GM12878 (cell line): ENCODE measurements at regions not wholly inside any gene's neighbourhood (a gene's known extent, or its start where the extent isn't known, plus 50 kb on each side); places are given as distances from the start of the nearest gene placed in this dataset.

Experiments
- ATAC-seq: fragments of 200-7000 bp; cut with Tn5 transposase; 3 replicates; pipeline ENCODE4 v1.9.1; 2020; ENCODE audit warnings: mild to moderate bottlenecking, moderate library complexity
- BruUV-seq: library from RNA; stranded (reverse); fragments of 400-500 nt; replicated peaks from 2 replicates; lab custom pipeline; 2021; lab: Mats Ljungman, UMichigan
- CTCF ChIA-PET: fragments of 300-600 bp; sonication (Branson Sonifier 250); formaldehyde crosslinking; extraction: SDS; loops from one replicate; lab custom pipeline; 2021; ENCODE audit warnings: inconsistent platforms; lab: Yijun Ruan, JAX
- POLR2A ChIA-PET: fragments of 350-600 bp; formaldehyde crosslinking; extraction: SDS; loops from one replicate; lab custom pipeline; 2021; ENCODE audit warnings: inconsistent platforms; lab: Charles Lee
- RAD21 ChIA-PET: fragments of 300-600 bp; sonication (Branson Sonifier 250); formaldehyde crosslinking; loops from one replicate; lab custom pipeline; 2023; ENCODE audit warnings: antibody characterized with exemption; ENCODE audit not compliant: unreplicated experiment; lab: Charles Lee
- SMC1A ChIA-PET: fragments of 300-600 bp; sonication (Branson Sonifier 250); formaldehyde crosslinking; loops from one replicate; lab custom pipeline; 2023; ENCODE audit not compliant: unreplicated experiment, uncharacterized antibody; lab: Charles Lee
- DNase-seq: peaks from one replicate; pipeline ENCODE4 v3.0.0-alpha.2; 2011; ENCODE audit warnings: low read depth, low spot score
- FAIRE-seq: peaks from 3 replicates; lab custom pipeline; 2011; peaks lifted over from hg19 to GRCh38; lab: Jason Lieb, UNC
- H2AFZ ChIP-seq: 2 replicates; pipeline ENCODE4 v1.6.0; 2011; ENCODE audit warnings: low read depth, low read length, control low read depth; ENCODE audit not compliant: control insufficient read depth
- H3K27ac ChIP-seq: 2 replicates; pipeline ENCODE4 v1.5.1; 2011; ENCODE audit warnings: control low read depth; ENCODE audit not compliant: control insufficient read depth, insufficient read depth
- H3K27me3 ChIP-seq, 2 experiments: replicated peaks in 1 of 2; 2 replicates each; pipeline versions ENCODE4 v1.6.0 to v1.6.1; 2011; ENCODE audit warnings: low read length in 1 of 2; ENCODE audit not compliant: control insufficient read depth in 2 of 2, insufficient read depth in 2 of 2
- H3K36me3 ChIP-seq, 2 experiments: 2 replicates each; pipeline ENCODE4 v1.5.1; 2011; ENCODE audit warnings: low read length in 1 of 2; ENCODE audit not compliant: control insufficient read depth in 2 of 2, insufficient read depth in 2 of 2
- H3K4me1 ChIP-seq: 2 replicates; pipeline ENCODE4 v1.6.1; 2011; ENCODE audit warnings: mild to moderate bottlenecking, low read length, moderate library complexity, mixed read lengths; ENCODE audit not compliant: control insufficient read depth, insufficient read depth
- H3K4me2 ChIP-seq: 2 replicates; pipeline ENCODE4 v1.6.0; 2011; ENCODE audit warnings: control low read depth; ENCODE audit not compliant: control insufficient read depth, insufficient read depth
- H3K4me3 ChIP-seq: fragments of 200-600 bp; sonication (generic); 2 replicates; pipeline ENCODE4 v1.5.1; 2016
- H3K79me2 ChIP-seq: 2 replicates; pipeline ENCODE4 v1.6.0; 2011; ENCODE audit warnings: low read length; ENCODE audit not compliant: control insufficient read depth, insufficient read depth
- H3K9ac ChIP-seq: 2 replicates; pipeline ENCODE4 v1.8.0; 2011; ENCODE audit warnings: low read length, control low read depth, mixed read lengths; ENCODE audit not compliant: control insufficient read depth, insufficient read depth
- H3K9me3 ChIP-seq: replicated peaks from 3 replicates; pipeline ENCODE4 v1.5.1; 2011; ENCODE audit warnings: mild to moderate bottlenecking, low read length; ENCODE audit not compliant: control insufficient read depth, insufficient read depth
- H4K20me1 ChIP-seq: 2 replicates; pipeline ENCODE4 v1.6.0; 2011; ENCODE audit not compliant: control insufficient read depth, insufficient read depth
- CBX3 ChIP-seq: fragments of 200-600 bp; sonication (generic); IDR thresholded peaks from 2 replicates; pipeline ENCODE4 v1.6.1; 2016; ENCODE audit warnings: low read depth, borderline replicate concordance
- CEBPB ChIP-seq, 2 experiments: fragments of 150-350 bp in 1 of 2; IDR thresholded peaks; 2 replicates each; pipeline ENCODE4 v1.6.1; 2012 to 2014; ENCODE audit warnings: low read depth in 2 of 2, low read length in 2 of 2, borderline replicate concordance in 1 of 2, inconsistent platforms in 1 of 2
- E2F8 ChIP-seq: fragments of 450-650 bp; IDR thresholded peaks from 2 replicates; pipeline ENCODE4 v1.6.1; 2018; ENCODE audit warnings: mild to moderate bottlenecking, low read depth, moderate library complexity; ENCODE audit not compliant: partially characterized antibody
- PBX3 ChIP-seq: IDR thresholded peaks from 2 replicates; pipeline ENCODE4 v1.6.1; 2011; ENCODE audit warnings: mild to moderate bottlenecking, low read depth, low read length, moderate library complexity; ENCODE audit not compliant: insufficient replicate concordance
- POLR2A ChIP-seq: IDR thresholded peaks from 2 replicates; pipeline ENCODE4 v1.6.1; 2011; ENCODE audit warnings: low read depth, mild to moderate bottlenecking, low read length
- RB1 ChIP-seq: fragments of 450-650 bp; formaldehyde crosslinking; IDR thresholded peaks from 2 replicates; pipeline ENCODE4 v1.6.1; 2017; ENCODE audit warnings: mild to moderate bottlenecking, borderline replicate concordance
- REST ChIP-seq: IDR thresholded peaks from 2 replicates; pipeline ENCODE4 v1.6.1; 2012; ENCODE audit warnings: mild to moderate bottlenecking, low read depth, low read length
- SMARCA5 ChIP-seq: fragments of 450-650 bp; IDR thresholded peaks from 2 replicates; pipeline ENCODE4 v1.6.1; 2017; ENCODE audit warnings: mild to moderate bottlenecking
- USF2 ChIP-seq: IDR thresholded peaks from 2 replicates; pipeline ENCODE4 v1.6.1; 2011; ENCODE audit warnings: low read depth, low read length, improper control_type of control experiment, borderline replicate concordance
- ZBTB4 ChIP-seq: fragments of 450-650 bp; formaldehyde crosslinking; IDR thresholded peaks from 2 replicates; pipeline ENCODE4 v1.4.0; 2022; ENCODE audit warnings: mild to moderate bottlenecking, moderate library complexity
- ZNF217 ChIP-seq: fragments of 450-650 bp; IDR thresholded peaks from 2 replicates; pipeline ENCODE4 v1.6.1; 2017; ENCODE audit warnings: antibody characterized with exemption, mild to moderate bottlenecking
- ZNF622 ChIP-seq: fragments of 450-650 bp; IDR thresholded peaks from 2 replicates; pipeline ENCODE4 v1.6.1; 2017; ENCODE audit warnings: mild to moderate bottlenecking, inconsistent platforms
- WGBS: methylation state at CpG from one replicate; pipeline ENCODE4 v1.1.6; 2016; ENCODE audit warnings: low lambda C conversion rate; ENCODE audit not compliant: insufficient replicate concordance, insufficient coverage; ENCODE audit errors: missing lambda C conversion rate; 5-methylcytosine and 5-hydroxymethylcytosine counted together
- in situ Hi-C: fragments of 300-500 bp; cut with MboI; formaldehyde crosslinking; loops from 9 replicates; pipeline ENCODE4 v1.14.3; 2018; ENCODE audit warnings: mixed read lengths
- intact Hi-C: fragments of 100-400 bp; cut with micrococcal nuclease; formaldehyde crosslinking; loops from one replicate; pipeline ENCODE4 v1.14.2; 2022; ENCODE audit not compliant: unreplicated experiment

- H3K9ac ChIP-seq: no peak overlapping the region
- no peaks in the 10 kb centered on the region for H3K4me1 ChIP-seq
- DNase-seq (no peak), ATAC-seq (no peak), FAIRE-seq (no peak)
- 55% methylated on average over 25 of the region's 25 CpGs for WGBS
- H2AFZ ChIP-seq: no peak overlapping the region
- ChIA-PET CTCF (no interaction called here), POLR2A (no interaction called here), RAD21 (no interaction called here), SMC1A (no interaction called here)
- H3K79me2 ChIP-seq: no peaks in the 10 kb centered on the region
- intact Hi-C loops: no loop called here
- H3K27ac ChIP-seq: no peak overlapping the region
- H3K4me3 ChIP-seq: no peak overlapping the region
- no peaks in the 10 kb centered on the region; the same call in 2 of the 3 replicates for H3K9me3 ChIP-seq
- no peaks in the 10 kb centered on the region for H3K27me3 ChIP-seq
- in situ Hi-C loops: no loop called here
- no peaks in the 10 kb centered on the region for H3K36me3 ChIP-seq
- H4K20me1 ChIP-seq: no peaks in the 10 kb centered on the region
- no TSS peak for BruUV-seq
- no peak overlapping the region for H3K4me2 ChIP-seq
- TF ChIP-seq E2F8 (no peak), ZNF217 (no peak), USF2 (no peak), SMARCA5 (no peak), POLR2A (no peak), CEBPB (IDR thresholded peaks at IDR 0.05; ENCODE audit: borderline replicate concordance in 1 of 2, low read depth in 2 of 2, low read length in 2 of 2) (no peak), REST (no peak), PBX3 (no peak), CBX3 (no peak), RB1 (no peak), ZNF622 (no peak), ZBTB4 (CRISPR knock-in tag) (no peak)
Measured at GRCh38 chrX:97847885-97848679, 964.4 kb downstream of the RPA4 start.
